Neural cell (in vitro differentiated cells): ENCODE measurements at regions not wholly inside any gene's neighbourhood (a gene's known extent, or its start where the extent isn't known, plus 50 kb on each side); places are given as distances from the start of the nearest gene placed in this dataset.

Experiments
- H2AFZ ChIP-seq: fragments of 200-600, 300-800 bp; sonication (generic), shearing (Covaris generic); 2 replicates; pipeline ENCODE4 v1.6.0; 2014; ENCODE audit warnings: low read depth, mild to moderate bottlenecking, antibody characterized with exemption, low read length, moderate library complexity
- H3F3A ChIP-seq: fragments of 200-600 bp; shearing (Covaris generic); 2 replicates; pipeline ENCODE4 v1.6.1; 2016; ENCODE audit warnings: mild to moderate bottlenecking, moderate library complexity, mixed read lengths, antibody characterized with exemption, low read length; ENCODE audit not compliant: insufficient read depth, poor library complexity, severe bottlenecking
- H3K27ac ChIP-seq: fragments of 200-600, 300-800 bp; sonication (generic), shearing (Covaris generic); 2 replicates; pipeline ENCODE4 v1.5.1; 2014; ENCODE audit warnings: mild to moderate bottlenecking, low read length, moderate library complexity
- H3K27me3 ChIP-seq: fragments of 300-800, 200-600 bp; sonication (generic), shearing (Covaris generic); 2 replicates; pipeline ENCODE4 v1.6.0; 2014; ENCODE audit warnings: mild to moderate bottlenecking, low read depth, low read length, moderate library complexity; ENCODE audit not compliant: insufficient read depth
- H3K36me3 ChIP-seq: fragments of 300-800, 200-600 bp; sonication (generic), shearing (Covaris generic); 2 replicates; pipeline ENCODE4 v1.5.1; 2014; ENCODE audit warnings: mild to moderate bottlenecking, antibody characterized with exemption, low read length, moderate library complexity; ENCODE audit not compliant: insufficient read depth
- H3K4me2 ChIP-seq: fragments of 300-800, 200-600 bp; sonication (generic), shearing (Covaris generic); 2 replicates; pipeline ENCODE4 v1.6.0; 2014; ENCODE audit warnings: mild to moderate bottlenecking, low read length
- H3K4me3 ChIP-seq: fragments of 300-800, 200-600 bp; sonication (generic), shearing (Covaris generic); 2 replicates; pipeline ENCODE4 v1.5.1; 2014; ENCODE audit warnings: mild to moderate bottlenecking, low read length, moderate library complexity
- H3K79me2 ChIP-seq: fragments of 200-600 bp; shearing (Covaris generic); replicated peaks from 2 replicates; pipeline ENCODE4 v1.6.0; 2014; ENCODE audit warnings: mild to moderate bottlenecking, low read length, moderate library complexity; ENCODE audit not compliant: insufficient read depth
- H3K9ac ChIP-seq: fragments of 300-800, 200-600 bp; sonication (generic), shearing (Covaris generic); 2 replicates; pipeline ENCODE4 v1.6.1; 2016; ENCODE audit warnings: mild to moderate bottlenecking, low read length, mixed read lengths
- H3K9me2 ChIP-seq: fragments of 200-600 bp; shearing (Covaris generic); 2 replicates; pipeline ENCODE4 v1.6.1; 2016; ENCODE audit warnings: mild to moderate bottlenecking, low read length, mixed read lengths; ENCODE audit not compliant: insufficient read depth
- H3K9me3 ChIP-seq: fragments of 200-600, 300-800 bp; sonication (generic), shearing (Covaris generic); 2 replicates; pipeline ENCODE4 v1.6.1; 2016; ENCODE audit warnings: mild to moderate bottlenecking, mixed run types, low read length, moderate library complexity, mixed read lengths
- H4K20me1 ChIP-seq: fragments of 200-600 bp; shearing (Covaris generic); 2 replicates; pipeline ENCODE4 v1.6.1; 2016; ENCODE audit warnings: mild to moderate bottlenecking, mixed run types; ENCODE audit not compliant: insufficient read depth
- CTCF ChIP-seq: fragments of 450-650 bp; IDR thresholded peaks from 2 replicates; pipeline ENCODE4 v1.5.1; 2014; ENCODE audit warnings: antibody characterized with exemption, mild to moderate bottlenecking, moderate library complexity; ENCODE audit not compliant: poor library complexity, severe bottlenecking
- EP300 ChIP-seq: fragments of 450-650 bp; conservative IDR thresholded peaks from 2 replicates; pipeline ENCODE4 v1.6.1; 2014; ENCODE audit warnings: antibody characterized with exemption, mild to moderate bottlenecking, moderate library complexity; ENCODE audit not compliant: poor library complexity, severe bottlenecking
- EZH2 ChIP-seq: fragments of 200-600, 300-800 bp; shearing (Covaris generic), sonication (generic); IDR thresholded peaks from 2 replicates; pipeline ENCODE4 v1.6.1; 2014; ENCODE audit warnings: antibody characterized with exemption, low read length, borderline replicate concordance, mild to moderate bottlenecking; ENCODE audit not compliant: insufficient read depth, poor library complexity, severe bottlenecking
- MXI1 ChIP-seq: fragments of 450-650 bp; conservative IDR thresholded peaks from 2 replicates; pipeline ENCODE4 v1.6.1; 2014; ENCODE audit warnings: antibody characterized with exemption, mild to moderate bottlenecking; ENCODE audit not compliant: poor library complexity, severe bottlenecking
- POLR2AphosphoS5 ChIP-seq: IDR thresholded peaks from 2 replicates; pipeline ENCODE4 v1.6.1; 2012
- RAD21 ChIP-seq: fragments of 450-650 bp; conservative IDR thresholded peaks from 2 replicates; pipeline ENCODE4 v1.6.1; 2014; ENCODE audit warnings: antibody characterized with exemption, mild to moderate bottlenecking, moderate library complexity
- REST ChIP-seq: IDR thresholded peaks from 2 replicates; pipeline ENCODE4 v1.6.1; 2012; ENCODE audit warnings: borderline replicate concordance
- SMC3 ChIP-seq: fragments of 450-650 bp; conservative IDR thresholded peaks from 2 replicates; pipeline ENCODE4 v1.6.1; 2014; ENCODE audit warnings: antibody characterized with exemption, mild to moderate bottlenecking, moderate library complexity; ENCODE audit not compliant: poor library complexity
- TAF1 ChIP-seq: IDR thresholded peaks from 2 replicates; pipeline ENCODE4 v1.6.1; 2012; ENCODE audit warnings: low read depth

GRCh38 chr18:37665346-37665745 lies 99.7 kb upstream of the CELF4 start:
- H3K9me3 ChIP-seq, result no peaks in the 10 kb centered on the region
- no peak overlapping the region for H3K4me3 ChIP-seq
- no peaks in the 10 kb centered on the region for H3F3A ChIP-seq
- no peaks in the 10 kb centered on the region for H4K20me1 ChIP-seq
- no peak overlapping the region for H3K27ac ChIP-seq
- no peaks in the 10 kb centered on the region for H3K27me3 ChIP-seq
- H3K9ac ChIP-seq, result no peak overlapping the region
- H2AFZ ChIP-seq, result no peak overlapping the region
- no peaks in the 10 kb centered on the region for H3K36me3 ChIP-seq
- no peak for TF ChIP-seq EP300
- no peak for TF ChIP-seq TAF1
- no peak for TF ChIP-seq POLR2AphosphoS5
- TF ChIP-seq EZH2, result no peak
- no peak for TF ChIP-seq CTCF
- TF ChIP-seq SMC3, result no peak
- no peak for TF ChIP-seq RAD21
- TF ChIP-seq REST, result no peak
- TF ChIP-seq MXI1, result no peak
- H3K79me2 ChIP-seq, result no peaks in the 10 kb centered on the region
- H3K9me2 ChIP-seq, result no peaks in the 10 kb centered on the region
- H3K4me2 ChIP-seq, result no peak overlapping the region

GRCh38 chr18:37663446-37663845 lies 97.8 kb upstream of the CELF4 start:
- no peaks in the 10 kb centered on the region for H3K36me3 ChIP-seq
- no peak overlapping the region for H2AFZ ChIP-seq
- no peaks in the 10 kb centered on the region for H3K9me2 ChIP-seq
- H3K79me2 ChIP-seq, result no peaks in the 10 kb centered on the region
- H3K4me3 ChIP-seq, result no peak overlapping the region
- TF ChIP-seq POLR2AphosphoS5 (no peak), TAF1 (no peak), EP300 (no peak), EZH2 (no peak), SMC3 (no peak), CTCF (no peak), REST (no peak), MXI1 (no peak), RAD21 (no peak)
- no peaks in the 10 kb centered on the region for H4K20me1 ChIP-seq
- H3K4me2 ChIP-seq, result no peak overlapping the region
- no peaks in the 10 kb centered on the region for H3F3A ChIP-seq
- no peaks in the 10 kb centered on the region for H3K9me3 ChIP-seq
- H3K9ac ChIP-seq, result no peak overlapping the region
- H3K27me3 ChIP-seq, result no peaks in the 10 kb centered on the region
- H3K27ac ChIP-seq, result no peak overlapping the region
